HG03565 (cell line): ENCODE measurements at regions not wholly inside any gene's neighbourhood (a gene's known extent, or its start where the extent isn't known, plus 50 kb on each side); places are given as distances from the start of the nearest gene placed in this dataset.

Source experiments
- ATAC-seq: cut with Tn5 transposase; IDR thresholded peaks from one replicate; pipeline ENCODE4 v1.9.1; 2021; ENCODE audit warnings: mild to moderate bottlenecking, moderate library complexity; ENCODE audit not compliant: unreplicated experiment

DNA sequence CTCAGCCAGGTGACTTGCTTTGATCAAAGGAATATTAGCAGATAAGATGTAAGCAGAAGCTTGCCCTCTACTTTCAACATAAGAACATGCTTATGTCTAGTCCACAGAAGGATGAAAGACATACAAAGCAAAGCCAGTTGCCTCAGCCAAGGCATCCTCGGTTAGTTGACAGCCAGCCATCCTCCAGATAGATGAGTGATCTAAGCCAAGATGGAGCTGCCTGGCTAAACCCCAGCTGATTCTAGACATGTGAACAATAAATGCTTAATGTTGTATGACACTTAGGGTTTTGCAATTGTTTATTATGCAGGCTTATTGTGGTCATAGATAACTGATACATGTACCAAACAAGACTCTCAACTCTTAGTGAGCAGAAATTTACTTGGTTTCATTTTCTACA, 157.6 kb upstream of the TMTC2 start:
- no peak for ATAC-seq

DNA sequence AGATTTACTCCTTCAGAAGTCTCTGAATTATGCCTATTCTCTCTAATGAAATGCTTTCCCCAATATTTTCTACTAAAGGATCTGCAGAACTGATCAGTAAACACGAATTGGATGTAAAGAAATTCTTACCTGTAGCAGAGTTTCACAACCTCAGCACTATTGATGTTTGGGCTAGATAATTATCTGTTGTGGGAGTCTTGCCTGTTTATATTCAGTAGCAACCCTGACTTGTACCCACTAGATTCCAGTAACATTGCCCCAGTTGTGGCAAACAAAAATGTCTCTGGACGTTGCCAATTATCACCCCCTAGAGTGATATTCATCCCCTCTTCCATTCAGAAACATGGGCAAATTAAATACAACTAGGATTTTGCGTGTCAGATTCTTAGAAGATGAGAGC, 156.8 kb upstream of the TMTC2 start:
- ATAC-seq: no peak

GRCh38 chr12:82530394-82530793, 156.3 kb upstream of the TMTC2 start:
- ATAC-seq: no peak

DNA sequence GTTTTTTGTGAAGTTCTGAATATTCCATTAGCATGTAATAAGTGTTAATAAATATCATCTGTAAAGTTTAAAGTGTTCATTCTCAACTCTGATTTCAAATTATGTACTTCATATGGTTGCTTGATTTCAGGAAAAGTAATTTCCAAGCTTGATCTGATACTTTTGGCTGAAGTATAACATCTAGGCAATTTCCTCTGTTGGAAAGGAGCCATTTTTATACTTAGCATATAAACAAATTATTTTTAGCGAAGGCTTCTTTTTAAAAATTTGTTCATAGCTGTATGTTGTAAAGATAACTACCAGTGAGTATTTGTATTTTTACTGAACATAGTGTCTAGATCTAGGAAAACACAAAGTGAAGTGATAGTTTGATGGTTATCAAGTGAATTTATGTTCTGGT, 153.4 kb upstream of the TMTC2 start:
- ATAC-seq: no peak

- no peak for ATAC-seq
Measured at GRCh38 chr12:82537436-82537835, 149.3 kb upstream of the TMTC2 start.

DNA sequence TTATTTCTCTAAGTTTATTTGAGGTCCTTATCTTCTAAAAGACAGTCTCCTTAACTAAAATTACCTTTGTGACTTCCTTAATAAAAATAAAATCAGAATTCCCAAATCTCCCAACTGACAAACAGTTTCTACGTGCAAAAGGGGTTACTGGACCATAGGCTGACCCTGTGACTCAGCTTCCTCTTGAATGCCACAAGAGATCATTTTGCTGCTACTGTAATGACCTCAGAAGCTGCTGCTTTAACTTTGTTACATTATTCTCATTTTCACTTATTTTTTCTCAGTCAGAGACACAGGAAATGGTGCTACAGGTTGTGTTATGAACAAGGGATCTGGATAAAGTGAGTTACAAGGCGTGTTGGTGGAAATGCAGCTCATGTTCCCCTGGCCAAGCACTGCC, 132.2 kb upstream of the TMTC2 start:
- peak; percentile 90 for ATAC-seq

- ATAC-seq: no peak
Measured at GRCh38 chr12:82555699-82556098, 131.0 kb upstream of the TMTC2 start.

DNA sequence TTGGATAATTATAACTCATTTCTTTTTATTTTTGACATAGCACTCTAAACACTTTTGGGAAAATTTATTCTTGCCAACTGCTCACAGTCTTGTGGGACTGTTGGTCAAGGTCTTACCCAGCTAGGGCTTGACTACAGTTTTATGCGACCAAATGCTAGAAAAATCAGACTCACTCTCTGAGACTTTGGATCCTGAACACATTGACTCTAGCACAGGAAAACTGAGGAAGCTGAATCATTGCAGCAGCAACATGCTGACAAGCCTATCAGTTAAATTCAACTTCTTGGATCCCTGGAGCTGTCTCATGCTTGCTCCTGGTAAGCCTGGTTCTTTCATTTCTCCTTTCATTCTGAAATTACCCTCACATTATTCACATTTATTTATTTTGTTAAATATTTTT, 120.7 kb upstream of the TMTC2 start:
- no peak for ATAC-seq

GRCh38 chr12:82567688-82568087, 119.0 kb upstream of the TMTC2 start:
- no peak for ATAC-seq

GRCh38 chr12:82574191-82574590, 112.5 kb upstream of the TMTC2 start:
- ATAC-seq: no peak

DNA sequence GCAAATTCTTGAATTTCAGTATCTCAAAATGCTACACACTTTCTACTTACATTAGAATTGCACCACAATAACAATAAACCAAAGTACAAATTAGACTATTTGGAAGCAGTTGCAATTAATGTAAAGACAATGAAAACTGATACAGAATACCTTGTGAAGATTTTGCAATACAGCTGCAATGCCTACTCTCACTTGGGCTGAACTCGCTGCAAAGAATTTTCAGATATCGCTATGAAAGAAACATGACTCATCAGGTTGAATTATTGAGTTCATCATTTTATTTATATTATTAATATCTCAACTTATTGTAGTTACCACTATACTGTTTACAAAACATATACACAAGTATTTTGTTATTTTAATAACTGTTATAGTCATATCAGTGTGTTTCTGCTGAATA, 108.0 kb upstream of the TMTC2 start:
- no peak for ATAC-seq

DNA sequence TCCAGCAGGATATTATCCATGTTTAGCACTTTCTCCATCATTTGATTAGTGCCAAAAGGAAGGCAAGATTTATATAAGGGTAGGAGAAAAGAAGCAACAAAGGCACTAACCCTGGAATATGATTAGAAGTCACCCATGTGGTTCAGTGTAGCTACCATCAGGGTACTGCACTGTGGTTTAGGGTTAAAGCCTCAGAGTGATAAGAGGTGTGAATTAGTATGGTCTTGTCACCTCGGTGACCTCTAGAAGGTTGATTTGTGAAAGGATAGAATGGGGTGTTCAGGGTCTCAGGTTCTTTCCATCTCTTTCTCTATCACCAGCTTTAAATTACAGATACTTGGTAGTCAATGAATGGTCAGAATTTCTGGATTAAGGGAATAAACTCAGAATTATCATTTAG, 103.0 kb upstream of the TMTC2 start:
- ATAC-seq: no peak

- peak; percentile 63 for ATAC-seq
Measured at GRCh38 chr12:82593143-82593542, 93.6 kb upstream of the TMTC2 start.

DNA sequence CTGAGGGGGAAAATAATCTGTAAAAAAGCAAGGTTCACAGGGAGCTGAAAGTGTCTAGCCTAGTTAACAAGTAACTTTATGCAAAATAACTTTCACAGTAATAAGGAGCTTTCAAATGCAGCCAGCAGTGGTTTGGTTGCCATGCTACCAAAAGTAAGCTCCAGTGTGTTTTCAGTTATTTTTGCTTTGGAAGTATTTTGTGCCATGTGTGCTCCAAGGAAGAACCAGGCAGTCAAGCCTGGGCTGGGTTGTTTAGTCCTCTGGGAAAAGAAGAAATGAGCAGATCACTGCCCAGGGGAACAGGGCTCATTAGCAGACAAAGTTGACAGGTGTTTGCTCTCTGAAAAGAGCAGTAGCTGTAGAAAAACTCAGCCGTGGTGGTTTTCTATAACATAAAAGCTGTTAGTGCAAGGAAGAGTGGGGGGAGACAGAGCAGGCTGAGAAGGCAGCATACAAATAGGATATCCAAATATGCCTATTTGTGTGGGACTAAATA, 92.8 kb upstream of the TMTC2 start:
- ATAC-seq: peak; percentile 74

DNA sequence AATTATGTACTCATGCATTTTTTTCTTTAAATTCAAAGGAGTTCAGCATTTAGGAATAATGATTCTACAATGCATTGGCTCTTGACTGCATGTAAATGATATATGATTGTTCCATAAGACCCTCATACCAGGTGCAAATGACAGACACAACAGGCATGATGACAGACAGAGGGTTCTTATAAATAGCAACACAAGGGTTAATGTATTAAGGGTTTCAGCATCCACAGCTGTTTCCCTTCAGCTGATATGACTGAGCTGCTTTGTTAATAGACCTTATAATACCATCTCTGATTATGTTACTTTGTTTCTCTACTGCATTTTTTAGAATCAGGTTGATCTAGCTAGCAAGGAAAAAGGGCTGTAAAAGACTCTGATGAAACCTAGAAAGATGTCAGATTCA, 90.8 kb upstream of the TMTC2 start:
- no peak for ATAC-seq

DNA sequence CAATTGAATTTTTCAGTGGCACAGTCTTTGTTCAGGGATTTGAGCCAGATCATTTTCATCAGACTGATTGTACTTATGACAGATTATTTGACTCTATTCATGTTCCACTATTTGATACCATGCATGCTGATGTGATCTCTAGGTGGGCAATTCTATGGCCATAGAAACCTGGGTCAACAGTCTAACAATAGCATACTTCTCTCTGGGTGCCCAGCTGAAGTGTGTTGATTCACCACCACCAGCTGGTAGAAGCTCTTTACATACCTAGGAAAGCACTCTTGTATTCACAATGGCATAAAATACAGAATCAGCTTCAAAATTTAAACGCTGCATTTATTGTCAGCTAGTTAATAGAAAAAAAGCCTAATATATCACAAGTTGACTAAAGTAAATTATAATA, 90.2 kb upstream of the TMTC2 start:
- ATAC-seq: no peak

DNA sequence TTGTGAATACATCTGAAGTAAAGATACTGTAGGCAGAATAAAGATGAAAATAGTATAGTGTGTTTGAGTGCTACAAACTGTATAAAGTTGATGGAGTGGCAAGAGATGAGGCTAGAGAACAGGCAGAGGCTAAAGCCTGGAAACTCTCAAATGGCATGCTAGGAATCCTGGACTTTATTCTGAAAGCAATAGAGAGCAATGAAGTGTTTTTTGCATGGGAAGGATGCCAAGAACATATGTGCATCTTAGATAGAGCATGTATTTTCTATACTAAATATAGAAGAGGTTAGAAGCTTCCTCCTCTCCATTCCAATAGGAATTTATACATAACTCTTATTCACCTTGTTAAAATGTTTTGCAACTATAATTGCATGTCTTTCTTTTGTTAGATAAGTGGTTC, 86.3 kb upstream of the TMTC2 start:
- ATAC-seq: no peak

- peak; percentile 44 for ATAC-seq
Measured at GRCh38 chr12:82603647-82604046, 83.1 kb upstream of the TMTC2 start.

GRCh38 chr12:82605115-82605514, 81.6 kb upstream of the TMTC2 start:
- peak; percentile 41 for ATAC-seq

DNA sequence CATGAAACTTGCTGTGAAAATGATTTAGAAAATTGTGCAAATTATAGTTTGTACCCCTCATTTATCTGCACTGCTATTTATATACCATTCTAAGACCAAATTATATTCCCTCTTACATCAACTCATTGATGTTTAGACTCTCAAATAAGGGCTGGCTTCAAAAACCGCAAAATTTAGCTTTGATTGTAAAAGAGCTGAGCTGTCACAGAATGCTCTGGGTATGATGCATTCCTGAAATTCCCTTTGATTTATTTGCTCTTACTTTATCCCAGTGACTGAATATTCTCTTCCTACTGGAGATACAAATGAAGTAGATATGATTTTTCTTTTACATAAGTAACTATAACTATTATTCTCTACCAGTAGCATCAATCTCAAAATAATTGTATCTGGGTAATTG, 78.0 kb upstream of the TMTC2 start:
- ATAC-seq: no peak

DNA sequence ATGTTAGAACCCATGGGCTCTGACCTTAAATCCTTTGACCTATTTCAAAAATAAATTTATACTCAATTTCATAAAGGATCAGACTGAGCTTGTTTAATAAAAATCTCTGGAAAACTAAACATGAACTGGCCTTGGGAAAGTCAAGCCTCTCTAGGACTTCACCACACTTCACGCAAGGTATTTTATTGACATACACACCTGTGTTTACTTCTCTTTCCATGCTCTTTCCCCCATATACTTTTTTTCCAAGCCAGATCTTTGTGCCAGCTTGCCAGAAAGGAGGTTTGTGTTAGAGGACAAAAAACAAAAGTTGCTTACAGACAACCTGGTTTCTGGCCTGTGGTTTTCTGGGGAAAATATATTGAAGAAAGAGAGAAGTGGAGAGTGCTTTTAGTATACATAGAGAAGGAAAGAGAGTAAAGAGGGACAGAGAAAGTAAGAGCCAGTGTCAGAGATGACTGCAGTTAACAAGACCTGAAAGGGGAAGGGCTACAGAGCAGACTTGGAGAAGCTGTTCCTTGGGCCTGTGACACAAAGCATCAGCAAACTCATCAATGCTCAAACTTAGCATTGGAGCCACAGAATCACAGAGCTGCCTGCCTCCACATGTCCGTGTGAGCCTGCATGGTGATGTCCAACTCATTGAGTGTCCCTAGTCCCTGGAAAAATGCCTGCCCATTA, 77.3 kb upstream of the TMTC2 start:
- ATAC-seq: no peak

DNA sequence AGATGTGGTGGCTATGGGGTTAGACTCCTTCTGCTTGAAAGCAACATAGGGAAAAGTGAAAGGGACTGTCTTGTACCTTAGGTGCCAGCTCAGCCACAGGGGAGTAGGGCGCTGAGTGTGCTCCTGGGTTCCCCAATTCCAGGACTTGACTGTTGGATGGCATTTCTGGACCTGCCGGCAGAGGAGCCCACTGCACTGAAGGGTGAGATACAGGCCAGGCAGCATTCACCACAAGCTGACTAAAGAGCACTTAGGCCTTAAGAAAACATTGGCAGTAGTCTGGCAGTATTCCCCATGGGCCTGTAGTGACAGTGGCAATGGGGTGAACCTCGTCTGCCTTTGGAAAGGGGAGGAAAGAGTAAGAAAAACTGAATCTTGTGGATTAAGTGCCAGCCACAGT, 67.1 kb upstream of the TMTC2 start:
- ATAC-seq: no peak

GRCh38 chr12:82620917-82621316, 65.8 kb upstream of the TMTC2 start:
- ATAC-seq: no peak
